A673 (cell line): ENCODE measurements at regions not wholly inside any gene's neighbourhood (a gene's known extent, or its start where the extent isn't known, plus 50 kb on each side); places are given as distances from the start of the nearest gene placed in this dataset.

ENCODE experiments used
- BruUV-seq: library from RNA; stranded (reverse); fragments of 400-500 nt; replicated peaks from 2 replicates; lab custom pipeline; 2021; lab: Mats Ljungman, UMichigan
- CTCF ChIA-PET: fragments of 300-600 bp; sonication (Branson Sonifier 250); formaldehyde crosslinking; loops from one replicate; lab custom pipeline; 2022; ENCODE audit warnings: antibody characterized with exemption; lab: Charles Lee
- POLR2A ChIA-PET: fragments of 300-600 bp; sonication (Branson Sonifier 250); formaldehyde crosslinking; loops from one replicate; lab custom pipeline; 2022; ENCODE audit warnings: antibody characterized with exemption; ENCODE audit not compliant: low non-redundant PET; lab: Charles Lee
- DNase-seq: peaks from one replicate; pipeline ENCODE4 v3.0.0-alpha.2; 2015; ENCODE audit warnings: low spot score
- H3K27ac ChIP-seq: fragments of 200-600 bp; sonication (generic); 2 replicates; pipeline ENCODE4 v1.5.1; 2016; ENCODE audit warnings: mixed run types, low read depth, mild to moderate bottlenecking, mixed read lengths, antibody characterized with exemption, low read length; ENCODE audit not compliant: poor library complexity, severe bottlenecking
- H3K27me3 ChIP-seq: fragments of 200-600 bp; sonication (generic); replicated peaks from 2 replicates; pipeline ENCODE4 v1.6.1; 2017; ENCODE audit warnings: mixed run types, low read depth, mild to moderate bottlenecking, mixed read lengths, antibody characterized with exemption, low read length; ENCODE audit not compliant: insufficient read depth, poor library complexity
- H3K36me3 ChIP-seq: fragments of 200-600 bp; sonication (generic); 2 replicates; pipeline ENCODE4 v1.6.1; 2016; ENCODE audit warnings: mixed run types, mild to moderate bottlenecking, mixed read lengths, antibody characterized with exemption, low read length; ENCODE audit not compliant: insufficient read depth, poor library complexity, severe bottlenecking
- H3K4me1 ChIP-seq: fragments of 200-600 bp; sonication (generic); 2 replicates; pipeline ENCODE4 v1.6.1; 2017; ENCODE audit warnings: mixed run types, mild to moderate bottlenecking, mixed read lengths, antibody characterized with exemption, low read length; ENCODE audit not compliant: insufficient read depth, poor library complexity, severe bottlenecking
- H3K4me3 ChIP-seq: fragments of 200-600 bp; sonication (generic); 2 replicates; pipeline ENCODE4 v1.5.1; 2016; ENCODE audit warnings: low read depth, mixed run types, mild to moderate bottlenecking, mixed read lengths, low read length; ENCODE audit not compliant: poor library complexity, severe bottlenecking
- H3K9me3 ChIP-seq: fragments of 200-600 bp; sonication (generic); 2 replicates; pipeline ENCODE4 v1.6.1; 2016; ENCODE audit warnings: mixed run types, low read depth, mild to moderate bottlenecking, mixed read lengths, antibody characterized with exemption, low read length; ENCODE audit not compliant: poor library complexity, severe bottlenecking
- EZH2 ChIP-seq: fragments of 200-600 bp; sonication (generic); IDR thresholded peaks from 2 replicates; pipeline ENCODE4 v1.6.1; 2017; ENCODE audit warnings: borderline replicate concordance, low read depth, mild to moderate bottlenecking, mixed read lengths, antibody characterized with exemption, low read length; ENCODE audit not compliant: poor library complexity, severe bottlenecking
- intact Hi-C: fragments of 100-400 bp; cut with micrococcal nuclease; formaldehyde crosslinking; loops from one replicate; pipeline ENCODE4 v1.10.0; 2022; ENCODE audit not compliant: unreplicated experiment
- TF ChIP-seq, protein P1 (sequence below): fragments of 300-800, 200-600 bp; sonication (generic); conservative IDR thresholded peaks from 2 replicates; pipeline ENCODE4 v1.5.1; 2017; ENCODE audit warnings: low read depth, mild to moderate bottlenecking, antibody characterized with exemption, low read length, moderate library complexity, mixed read lengths

DNA sequence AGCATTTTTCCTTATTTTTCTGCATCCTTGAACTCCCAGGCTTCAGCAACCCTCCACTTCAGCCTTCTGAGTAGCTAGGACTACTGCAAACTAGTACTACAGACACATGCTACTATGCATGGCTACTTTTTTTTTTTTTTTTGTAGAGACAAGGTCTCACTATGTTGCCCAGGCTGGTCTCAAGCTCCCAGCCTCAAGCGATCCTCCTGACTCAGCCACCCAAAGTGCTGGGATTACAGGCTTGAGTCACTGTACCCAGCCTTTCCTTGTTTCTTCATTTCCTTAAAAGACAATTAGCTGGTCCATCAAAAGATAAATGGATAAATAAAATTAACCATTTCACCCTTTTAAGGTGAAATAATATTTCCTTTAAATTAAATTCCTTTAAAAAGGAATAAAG lies 205.8 kb downstream of the SPTSSA start:
- POLR2A ChIA-PET = no interaction called here
- no peak for DNase-seq
- intact Hi-C loops = no loop called here

GRCh38 chr14:34254571-34254970 lies 207.5 kb downstream of the SPTSSA start:
- H3K27ac ChIP-seq = no peak overlapping the region
- intact Hi-C loops = no loop called here
- no peak for DNase-seq
- no peak for TF ChIP-seq EZH2
- TF ChIP-seq, protein P1, sequence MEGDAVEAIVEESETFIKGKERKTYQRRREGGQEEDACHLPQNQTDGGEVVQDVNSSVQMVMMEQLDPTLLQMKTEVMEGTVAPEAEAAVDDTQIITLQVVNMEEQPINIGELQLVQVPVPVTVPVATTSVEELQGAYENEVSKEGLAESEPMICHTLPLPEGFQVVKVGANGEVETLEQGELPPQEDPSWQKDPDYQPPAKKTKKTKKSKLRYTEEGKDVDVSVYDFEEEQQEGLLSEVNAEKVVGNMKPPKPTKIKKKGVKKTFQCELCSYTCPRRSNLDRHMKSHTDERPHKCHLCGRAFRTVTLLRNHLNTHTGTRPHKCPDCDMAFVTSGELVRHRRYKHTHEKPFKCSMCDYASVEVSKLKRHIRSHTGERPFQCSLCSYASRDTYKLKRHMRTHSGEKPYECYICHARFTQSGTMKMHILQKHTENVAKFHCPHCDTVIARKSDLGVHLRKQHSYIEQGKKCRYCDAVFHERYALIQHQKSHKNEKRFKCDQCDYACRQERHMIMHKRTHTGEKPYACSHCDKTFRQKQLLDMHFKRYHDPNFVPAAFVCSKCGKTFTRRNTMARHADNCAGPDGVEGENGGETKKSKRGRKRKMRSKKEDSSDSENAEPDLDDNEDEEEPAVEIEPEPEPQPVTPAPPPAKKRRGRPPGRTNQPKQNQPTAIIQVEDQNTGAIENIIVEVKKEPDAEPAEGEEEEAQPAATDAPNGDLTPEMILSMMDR = no peak
- ChIA-PET CTCF (no interaction called here), POLR2A (no interaction called here)
- no peaks in the 10 kb centered on the region for H3K4me1 ChIP-seq
- H3K9me3 ChIP-seq = no peaks in the 10 kb centered on the region
- no peaks in the 10 kb centered on the region for H3K36me3 ChIP-seq
- no TSS peak for BruUV-seq
- H3K4me3 ChIP-seq = no peak overlapping the region
- H3K27me3 ChIP-seq = peaks cover 9% of the 10 kb centered on the region

More for the DNA sequence above, 205.8 kb downstream of the SPTSSA start:
- no TSS peak for BruUV-seq
- Histone ChIP-seq H3K36me3 (no peaks in the 10 kb centered on the region), H3K27me3 (peaks cover 12% of the 10 kb centered on the region), H3K9me3 (no peaks in the 10 kb centered on the region), H3K27ac (no peak overlapping the region), H3K4me1 (no peaks in the 10 kb centered on the region), H3K4me3 (no peak overlapping the region)
- TF ChIP-seq EZH2 = no peak
- TF ChIP-seq, protein P1 = no peak
- CTCF ChIA-PET = no interaction called here

DNA sequence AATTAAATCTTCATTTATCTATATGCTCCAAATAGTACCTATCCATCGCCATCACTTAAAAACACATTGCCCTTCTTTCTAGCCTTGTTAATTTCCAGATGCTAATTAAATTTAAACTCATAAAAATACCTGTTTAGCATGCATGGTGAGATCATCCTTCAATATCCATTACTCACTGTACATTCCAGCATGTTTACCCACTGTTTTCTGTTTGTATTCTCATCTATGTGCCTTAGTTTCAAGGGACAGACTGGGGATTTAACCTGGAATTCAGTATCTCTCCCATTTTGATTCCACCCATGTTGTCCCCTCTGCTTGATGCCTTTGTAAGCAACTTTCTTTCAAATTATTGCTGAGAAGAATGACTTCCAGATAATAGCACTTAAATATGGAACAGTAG lies 208.0 kb downstream of the SPTSSA start:
- intact Hi-C loops = no loop called here
- H3K27ac ChIP-seq = no peak overlapping the region
- POLR2A ChIA-PET = no interaction called here

More for the DNA sequence above, 208.0 kb downstream of the SPTSSA start:
- Histone ChIP-seq H3K27me3 (peaks cover 5% of the 10 kb centered on the region), H3K9me3 (no peaks in the 10 kb centered on the region), H3K4me1 (no peaks in the 10 kb centered on the region), H3K36me3 (no peaks in the 10 kb centered on the region), H3K4me3 (no peak overlapping the region)
- no peak for DNase-seq
- no TSS peak for BruUV-seq
- no peak for TF ChIP-seq EZH2
- TF ChIP-seq, protein P1 = no peak
- CTCF ChIA-PET = no interaction called here
